Smooth muscle cell (in vitro differentiated cells): ENCODE measurements at regions not wholly inside any gene's neighbourhood (a gene's known extent, or its start where the extent isn't known, plus 50 kb on each side); places are given as distances from the start of the nearest gene placed in this dataset. TPM values are rescaled to one million over a fixed set of nuclear protein-coding genes. Genes with fewer than 3 reads are reported as not detected.

Source experiments
- DNase-seq: peaks from one replicate; lab custom pipeline; 2025; ENCODE audit not compliant: unreplicated experiment; lab: John Stamatoyannopoulos, UW
- H2AFZ ChIP-seq: fragments of 200-600 bp; sonication (generic); 2 replicates; pipeline ENCODE4 v1.6.0; 2016; ENCODE audit warnings: antibody characterized with exemption, low read depth, mild to moderate bottlenecking
- H3F3A ChIP-seq: fragments of 200-600 bp; sonication (generic); 2 replicates; pipeline ENCODE4 v1.6.0; 2017; ENCODE audit warnings: antibody characterized with exemption, low read depth
- H3K27ac ChIP-seq: fragments of 200-600 bp; sonication (generic); 2 replicates; pipeline ENCODE4 v1.5.1; 2016; ENCODE audit warnings: low read depth, mild to moderate bottlenecking
- H3K27me3 ChIP-seq: fragments of 200-600 bp; sonication (generic); 2 replicates; pipeline ENCODE4 v1.6.1; 2016; ENCODE audit warnings: low read depth, mild to moderate bottlenecking
- H3K36me3 ChIP-seq: fragments of 200-600 bp; sonication (generic); 2 replicates; pipeline ENCODE4 v1.5.1; 2016; ENCODE audit warnings: low read depth
- H3K4me1 ChIP-seq: fragments of 200-600 bp; sonication (generic); 2 replicates; pipeline ENCODE4 v1.5.1; 2016; ENCODE audit warnings: low read depth
- H3K4me2 ChIP-seq: fragments of 200-600 bp; sonication (generic); 2 replicates; pipeline ENCODE4 v1.6.0; 2016; ENCODE audit warnings: mild to moderate bottlenecking
- H3K4me3 ChIP-seq: fragments of 200-600 bp; sonication (generic); 2 replicates; pipeline ENCODE4 v1.5.1; 2016; ENCODE audit warnings: mild to moderate bottlenecking
- H3K79me2 ChIP-seq: fragments of 200-600 bp; sonication (generic); 2 replicates; pipeline ENCODE4 v1.6.0; 2016; ENCODE audit warnings: low read depth, mild to moderate bottlenecking
- H3K9ac ChIP-seq: fragments of 200-600 bp; sonication (generic); 2 replicates; pipeline ENCODE4 v1.6.0; 2016; ENCODE audit warnings: low read depth
- H3K9me3 ChIP-seq: fragments of 200-600 bp; sonication (generic); replicated peaks from 2 replicates; pipeline ENCODE4 v1.5.1; 2016; ENCODE audit warnings: low read depth
- H4K20me1 ChIP-seq: fragments of 200-600 bp; sonication (generic); 2 replicates; pipeline ENCODE4 v1.6.0; 2016; ENCODE audit warnings: low read depth
- WGBS: methylation state at CpG from one replicate; pipeline ENCODE4 v1.1.7; 2016; ENCODE audit warnings: low lambda C conversion rate; 5-methylcytosine and 5-hydroxymethylcytosine counted together
- small RNA-seq: library from RNA; depleted of rRNA; stranded (forward); fragments of <200 nt; gene quantifications from one replicate; pipeline ENCODE3, GENCODE V24; 2014
- TF ChIP-seq, protein P1 (sequence below): fragments of 200-600 bp; sonication (generic); IDR thresholded peaks from 2 replicates; pipeline ENCODE4 v1.5.1; 2017; ENCODE audit warnings: borderline replicate concordance, mild to moderate bottlenecking, antibody characterized with exemption; ENCODE audit not compliant: insufficient read depth, poor library complexity, severe bottlenecking

DNA sequence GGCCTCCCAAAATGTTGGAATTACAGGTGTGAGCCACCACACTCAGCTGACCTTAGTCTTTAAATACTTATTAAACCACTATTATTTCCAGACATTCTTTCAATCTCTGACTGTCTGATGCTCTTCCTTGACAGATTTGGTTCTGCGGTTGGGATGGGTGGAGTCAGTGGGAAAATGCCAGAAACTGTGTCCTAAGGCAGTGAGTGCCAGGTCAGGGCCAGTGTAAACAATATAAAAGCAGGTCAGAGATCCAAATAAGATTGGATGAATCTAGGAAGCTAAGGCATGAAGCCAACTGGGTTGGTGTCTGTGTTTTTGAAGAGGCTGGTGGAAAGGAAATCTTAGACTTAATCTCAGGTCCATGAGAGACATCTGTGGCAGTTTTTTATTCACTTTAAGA, 74.7 kb downstream of the KLF5 start:
- Histone ChIP-seq H3K36me3 (no peaks in the 10 kb centered on the region), H3K79me2 (no peaks in the 10 kb centered on the region), H3K4me3 (no peak overlapping the region), H3K4me2 (no peak overlapping the region), H3K4me1 (no peaks in the 10 kb centered on the region), H3F3A (no peaks in the 10 kb centered on the region), H3K27me3 (no peaks in the 10 kb centered on the region), H2AFZ (no peak overlapping the region), H3K27ac (no peak overlapping the region), H3K9ac (no peak overlapping the region), H4K20me1 (no peaks in the 10 kb centered on the region), H3K9me3 (no peaks in the 10 kb centered on the region)
- DNase-seq: no peak
- WGBS: 79% methylated on average over 1 of the region's 1 CpG
- TF ChIP-seq, protein P1, sequence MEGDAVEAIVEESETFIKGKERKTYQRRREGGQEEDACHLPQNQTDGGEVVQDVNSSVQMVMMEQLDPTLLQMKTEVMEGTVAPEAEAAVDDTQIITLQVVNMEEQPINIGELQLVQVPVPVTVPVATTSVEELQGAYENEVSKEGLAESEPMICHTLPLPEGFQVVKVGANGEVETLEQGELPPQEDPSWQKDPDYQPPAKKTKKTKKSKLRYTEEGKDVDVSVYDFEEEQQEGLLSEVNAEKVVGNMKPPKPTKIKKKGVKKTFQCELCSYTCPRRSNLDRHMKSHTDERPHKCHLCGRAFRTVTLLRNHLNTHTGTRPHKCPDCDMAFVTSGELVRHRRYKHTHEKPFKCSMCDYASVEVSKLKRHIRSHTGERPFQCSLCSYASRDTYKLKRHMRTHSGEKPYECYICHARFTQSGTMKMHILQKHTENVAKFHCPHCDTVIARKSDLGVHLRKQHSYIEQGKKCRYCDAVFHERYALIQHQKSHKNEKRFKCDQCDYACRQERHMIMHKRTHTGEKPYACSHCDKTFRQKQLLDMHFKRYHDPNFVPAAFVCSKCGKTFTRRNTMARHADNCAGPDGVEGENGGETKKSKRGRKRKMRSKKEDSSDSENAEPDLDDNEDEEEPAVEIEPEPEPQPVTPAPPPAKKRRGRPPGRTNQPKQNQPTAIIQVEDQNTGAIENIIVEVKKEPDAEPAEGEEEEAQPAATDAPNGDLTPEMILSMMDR: no peak

DNA sequence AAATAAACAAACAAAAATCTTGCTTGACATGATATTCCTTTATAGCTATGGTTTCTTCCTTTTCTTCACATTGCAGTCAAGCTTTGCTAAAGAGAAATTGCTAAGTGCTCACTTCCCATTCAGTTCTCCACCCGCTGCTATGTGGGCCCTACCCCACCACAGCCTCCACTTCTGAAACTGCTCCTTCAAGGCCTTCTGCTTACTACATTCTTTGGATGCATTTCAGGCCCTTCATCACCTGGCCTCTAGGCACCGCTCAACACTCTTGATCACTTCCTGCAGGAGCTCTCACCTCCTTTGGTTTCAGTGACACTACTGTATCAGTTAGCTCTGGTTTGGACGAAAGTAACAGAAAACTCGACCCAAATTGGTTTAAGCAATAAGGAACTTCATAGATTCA, 72.4 kb downstream of the KLF5 start:
- Histone ChIP-seq H3K36me3 (no peaks in the 10 kb centered on the region), H3K9me3 (no peaks in the 10 kb centered on the region), H3K79me2 (no peaks in the 10 kb centered on the region), H3K9ac (no peak overlapping the region), H3F3A (no peaks in the 10 kb centered on the region), H3K4me1 (no peaks in the 10 kb centered on the region), H3K27ac (no peak overlapping the region), H3K27me3 (no peaks in the 10 kb centered on the region), H3K4me2 (no peak overlapping the region), H2AFZ (no peak overlapping the region), H4K20me1 (no peaks in the 10 kb centered on the region), H3K4me3 (no peak overlapping the region)
- TF ChIP-seq, protein P1: no peak
- WGBS: 91% methylated on average over 4 of the region's 4 CpGs
- DNase-seq: no peak

DNA sequence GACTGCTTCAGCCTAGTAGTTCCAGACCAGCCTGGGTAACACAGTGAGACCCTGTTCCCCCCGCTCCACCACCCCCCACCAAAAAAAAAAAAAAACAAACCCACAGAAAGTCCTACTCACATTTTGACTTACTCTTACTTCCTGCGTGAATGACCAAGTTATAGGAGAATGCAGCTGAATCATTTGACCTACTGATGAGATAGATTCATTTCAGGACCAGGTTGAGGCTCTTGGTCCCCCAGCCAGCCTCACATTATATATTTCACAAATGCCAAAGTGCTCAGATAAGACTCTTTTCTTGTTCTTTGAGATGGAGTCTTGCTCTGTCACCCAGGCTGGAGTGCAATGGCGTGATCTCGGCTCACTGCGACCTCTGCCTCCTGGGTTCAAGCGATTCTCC, 70.2 kb downstream of the KLF5 start:
- Histone ChIP-seq H3K9me3 (no peaks in the 10 kb centered on the region), H3F3A (no peaks in the 10 kb centered on the region), H3K27me3 (no peaks in the 10 kb centered on the region), H3K27ac (no peak overlapping the region), H4K20me1 (no peaks in the 10 kb centered on the region), H2AFZ (no peak overlapping the region), H3K79me2 (no peaks in the 10 kb centered on the region), H3K36me3 (no peaks in the 10 kb centered on the region), H3K9ac (no peak overlapping the region), H3K4me1 (no peaks in the 10 kb centered on the region), H3K4me2 (no peak overlapping the region), H3K4me3 (no peak overlapping the region)
- 95% methylated on average over 6 of the region's 6 CpGs for WGBS
- no peak for DNase-seq
- TF ChIP-seq, protein P1: no peak

Small RNA genes lying in the stretch of these regions (small RNA-seq; reads per million reads assigned to genes)
- gene AL162376.1: not detected
- gene RNU4-10P: not detected
- gene RNY1P8: not detected
